ENCODE measurements at regions not wholly inside any gene's neighbourhood (a gene's known extent, or its start where the extent isn't known, plus 50 kb on each side); places are given as distances from the start of the nearest gene placed in this dataset.

- no peak for TF ChIP-seq CTCF (IDR thresholded peaks at IDR 0.05; ENCODE audit: low read depth, low read length, missing control alignments)
- H3K4me3 ChIP-seq (ENCODE audit: low read depth, low read length), result no peak overlapping the region
- H3K36me3 ChIP-seq (replicated peaks), result no peaks in the 10 kb centered on the region
- no peak for DNase-seq
- H3K27me3 ChIP-seq (replicated peaks), result no peaks in the 10 kb centered on the region
- H3K27ac ChIP-seq, result no peak overlapping the region
- in situ Hi-C loops (cut with HindIII; ENCODE audit: low pct_ligation_motif_present, low sequenced_read_pairs), result no loop called here
Measured at GRCh38 chr3:166362698-166363097, 525.5 kb upstream of the BCHE start.

- in situ Hi-C loops (cut with HindIII; ENCODE audit: low pct_ligation_motif_present, low sequenced_read_pairs), result no loop called here
- Histone ChIP-seq H3K36me3 (replicated peaks) (no peaks in the 10 kb centered on the region), H3K27me3 (replicated peaks) (no peaks in the 10 kb centered on the region), H3K4me3 (ENCODE audit: low read depth, low read length) (no peak overlapping the region), H3K27ac (no peak overlapping the region)
- DNase-seq, result no peak
- TF ChIP-seq CTCF (IDR thresholded peaks at IDR 0.05; ENCODE audit: low read depth, low read length, missing control alignments), result no peak
Measured at GRCh38 chr3:166360720-166361119, 523.5 kb upstream of the BCHE start.

GRCh38 chr3:166351461-166351860 is 514.2 kb upstream of the BCHE start:
- no peak for TF ChIP-seq CTCF (IDR thresholded peaks at IDR 0.05; ENCODE audit: low read depth, low read length, missing control alignments)
- no peaks in the 10 kb centered on the region for H3K36me3 ChIP-seq (replicated peaks)
- in situ Hi-C loops (cut with HindIII; ENCODE audit: low pct_ligation_motif_present, low sequenced_read_pairs), result no loop called here
- H3K27ac ChIP-seq, result no peak overlapping the region
- no peak for DNase-seq
- H3K27me3 ChIP-seq (replicated peaks), result no peaks in the 10 kb centered on the region
- no peak overlapping the region for H3K4me3 ChIP-seq (ENCODE audit: low read depth, low read length)

- no peak overlapping the region for H3K4me3 ChIP-seq (ENCODE audit: low read depth, low read length)
- in situ Hi-C loops (cut with HindIII; ENCODE audit: low pct_ligation_motif_present, low sequenced_read_pairs), result no loop called here
- no peak for DNase-seq
- H3K36me3 ChIP-seq (replicated peaks), result no peaks in the 10 kb centered on the region
- no peak for TF ChIP-seq CTCF (IDR thresholded peaks at IDR 0.05; ENCODE audit: low read depth, low read length, missing control alignments)
- H3K27me3 ChIP-seq (replicated peaks), result no peaks in the 10 kb centered on the region
- H3K27ac ChIP-seq, result no peak overlapping the region
Measured at GRCh38 chr3:166340604-166341266, 503.5 kb upstream of the BCHE start.

- H3K4me3 ChIP-seq (ENCODE audit: low read depth, low read length), result no peak overlapping the region
- DNase-seq, result no peak
- no peaks in the 10 kb centered on the region for H3K27me3 ChIP-seq (replicated peaks)
- no peaks in the 10 kb centered on the region for H3K36me3 ChIP-seq (replicated peaks)
- H3K27ac ChIP-seq, result no peak overlapping the region
- TF ChIP-seq CTCF (IDR thresholded peaks at IDR 0.05; ENCODE audit: low read depth, low read length, missing control alignments), result no peak
- in situ Hi-C loops (cut with HindIII; ENCODE audit: low pct_ligation_motif_present, low sequenced_read_pairs), result no loop called here
Measured at GRCh38 chr3:166324401-166324800, 487.2 kb upstream of the BCHE start.

GRCh38 chr3:166322391-166322790 is 485.2 kb upstream of the BCHE start:
- DNase-seq, result no peak
- TF ChIP-seq CTCF (IDR thresholded peaks at IDR 0.05; ENCODE audit: low read depth, low read length, missing control alignments), result no peak

More at GRCh38 chr3:166322391-166322790, 485.2 kb upstream of the BCHE start:
- Histone ChIP-seq H3K27ac (no peak overlapping the region), H3K27me3 (replicated peaks) (no peaks in the 10 kb centered on the region), H3K4me3 (ENCODE audit: low read depth, low read length) (no peak overlapping the region), H3K36me3 (replicated peaks) (no peaks in the 10 kb centered on the region)
- in situ Hi-C loops (cut with HindIII; ENCODE audit: low pct_ligation_motif_present, low sequenced_read_pairs), result no loop called here

Measured in brain microvascular endothelial cell (primary cell).